Mesendoderm (in vitro differentiated cells): ENCODE measurements at regions not wholly inside any gene's neighbourhood (a gene's known extent, or its start where the extent isn't known, plus 50 kb on each side); places are given as distances from the start of the nearest gene placed in this dataset. TPM values are rescaled to one million over a fixed set of nuclear protein-coding genes. Genes with fewer than 3 reads are reported as not detected.

Source experiments
- small RNA-seq: library from polyadenylated mRNA; stranded (forward); fragments of <200 nt; extraction: miRNeasy Mini kit (QIAGEN cat#:217004); gene quantifications from one replicate; pipeline ENCODE3, GENCODE V24; 2013; ENCODE audit not compliant: insufficient read depth

Small RNA genes lying in the stretch of these regions (small RNA-seq; reads per million reads assigned to genes)
- gene RF01210 = not detected
